Loucy (cell line): ENCODE measurements at regions not wholly inside any gene's neighbourhood (a gene's known extent, or its start where the extent isn't known, plus 50 kb on each side); places are given as distances from the start of the nearest gene placed in this dataset.

ENCODE experiments used
- H2AFZ ChIP-seq: fragments of 200-600 bp; sonication (generic); 2 replicates; pipeline ENCODE4 v1.6.0; 2016; ENCODE audit warnings: antibody characterized with exemption, mild to moderate bottlenecking, low read length, moderate library complexity
- H3F3A ChIP-seq: fragments of 200-600 bp; 2 replicates; pipeline ENCODE4 v1.6.0; 2016; ENCODE audit warnings: antibody characterized with exemption, low read depth, mild to moderate bottlenecking
- H3K27me3 ChIP-seq: fragments of 200-600 bp; sonication (generic); 2 replicates; pipeline ENCODE4 v1.6.1; 2014; ENCODE audit warnings: low read length, mild to moderate bottlenecking; ENCODE audit not compliant: insufficient read depth, poor library complexity, severe bottlenecking
- H3K36me3 ChIP-seq: fragments of 200-600 bp; sonication (generic); 2 replicates; pipeline ENCODE4 v1.6.1; 2016; ENCODE audit warnings: low read length; ENCODE audit not compliant: insufficient read depth
- H3K4me1 ChIP-seq: fragments of 200-600 bp; sonication (generic); 2 replicates; pipeline ENCODE4 v1.5.1; 2014; ENCODE audit warnings: low read length, mild to moderate bottlenecking; ENCODE audit not compliant: insufficient read depth, poor library complexity, severe bottlenecking
- H3K4me2 ChIP-seq: fragments of 200-600 bp; sonication (generic); 2 replicates; pipeline ENCODE4 v1.6.0; 2014; ENCODE audit warnings: antibody characterized with exemption, low read length, low read depth, mild to moderate bottlenecking; ENCODE audit not compliant: poor library complexity, severe bottlenecking
- H3K4me3 ChIP-seq: fragments of 200-600 bp; sonication (generic); 2 replicates; pipeline ENCODE4 v1.5.1; 2014; ENCODE audit warnings: low read length, mild to moderate bottlenecking, mixed read lengths; ENCODE audit not compliant: poor library complexity, severe bottlenecking
- H3K79me2 ChIP-seq: fragments of 200-600 bp; sonication (generic); 2 replicates; pipeline ENCODE4 v1.6.1; 2014; ENCODE audit warnings: low read length; ENCODE audit not compliant: insufficient read depth
- H3K9ac ChIP-seq: fragments of 200-600 bp; sonication (generic); 2 replicates; pipeline ENCODE4 v1.6.0; 2014; ENCODE audit warnings: mild to moderate bottlenecking, low read depth, low read length, moderate library complexity; ENCODE audit not compliant: poor library complexity, severe bottlenecking
- H3K9me2 ChIP-seq: fragments of 200-600 bp; sonication (generic); replicated peaks from 2 replicates; pipeline ENCODE4 v1.6.1; 2016; ENCODE audit warnings: low read depth, low read length, mixed read lengths
- H3K9me3 ChIP-seq: fragments of 200-600 bp; sonication (generic); 2 replicates; pipeline ENCODE4 v1.6.1; 2014; ENCODE audit warnings: mild to moderate bottlenecking, antibody characterized with exemption, low read length, low read depth; ENCODE audit not compliant: insufficient read depth
- H4K20me1 ChIP-seq: fragments of 200-600 bp; sonication (generic); 2 replicates; pipeline ENCODE4 v1.6.0; 2014; ENCODE audit warnings: antibody characterized with exemption, low read length, mild to moderate bottlenecking; ENCODE audit not compliant: insufficient read depth, poor library complexity, severe bottlenecking
- EZH2phosphoT487 ChIP-seq: fragments of 200-600 bp; IDR thresholded peaks from 2 replicates; pipeline ENCODE4 v1.6.1; 2018; ENCODE audit warnings: antibody characterized with exemption, mild to moderate bottlenecking, moderate library complexity, borderline replicate concordance
- TF ChIP-seq, protein P1 (sequence below): fragments of 200-600 bp; sonication (generic); conservative IDR thresholded peaks from 2 replicates; pipeline ENCODE4 v1.5.1; 2014; ENCODE audit warnings: mild to moderate bottlenecking, antibody characterized with exemption, low read length

DNA sequence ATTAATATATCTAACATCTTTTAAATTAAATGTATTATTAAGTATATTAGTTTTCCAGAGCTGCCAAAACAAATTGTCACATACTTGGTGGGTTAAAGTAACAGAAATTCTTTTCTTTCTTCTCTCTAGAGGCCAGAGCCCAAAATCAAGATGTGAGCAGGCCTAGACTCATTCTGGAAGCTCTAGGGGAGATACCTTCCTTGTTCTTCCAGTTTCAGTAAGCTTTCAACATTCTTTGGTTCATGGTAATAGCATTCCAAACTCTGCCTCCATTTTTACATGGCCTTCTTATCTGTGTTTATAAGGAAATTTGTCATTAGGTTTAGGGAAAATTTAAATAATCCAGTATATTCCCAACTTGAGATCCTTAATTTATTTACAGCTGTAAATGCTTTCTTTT, 1054.6 kb upstream of the GBE1 start:
- no peaks in the 10 kb centered on the region for H3K9me2 ChIP-seq
- H3K36me3 ChIP-seq, result no peaks in the 10 kb centered on the region
- H3K9ac ChIP-seq, result no peak overlapping the region
- no peak overlapping the region for H2AFZ ChIP-seq
- H3F3A ChIP-seq, result no peaks in the 10 kb centered on the region
- H3K9me3 ChIP-seq, result no peaks in the 10 kb centered on the region; the same call in 1 of the 2 replicates
- H3K27me3 ChIP-seq, result no peaks in the 10 kb centered on the region
- no peaks in the 10 kb centered on the region for H3K79me2 ChIP-seq
- H4K20me1 ChIP-seq, result no peaks in the 10 kb centered on the region
- H3K4me3 ChIP-seq, result no peak overlapping the region
- no peak for TF ChIP-seq EZH2phosphoT487
- TF ChIP-seq, protein P1, sequence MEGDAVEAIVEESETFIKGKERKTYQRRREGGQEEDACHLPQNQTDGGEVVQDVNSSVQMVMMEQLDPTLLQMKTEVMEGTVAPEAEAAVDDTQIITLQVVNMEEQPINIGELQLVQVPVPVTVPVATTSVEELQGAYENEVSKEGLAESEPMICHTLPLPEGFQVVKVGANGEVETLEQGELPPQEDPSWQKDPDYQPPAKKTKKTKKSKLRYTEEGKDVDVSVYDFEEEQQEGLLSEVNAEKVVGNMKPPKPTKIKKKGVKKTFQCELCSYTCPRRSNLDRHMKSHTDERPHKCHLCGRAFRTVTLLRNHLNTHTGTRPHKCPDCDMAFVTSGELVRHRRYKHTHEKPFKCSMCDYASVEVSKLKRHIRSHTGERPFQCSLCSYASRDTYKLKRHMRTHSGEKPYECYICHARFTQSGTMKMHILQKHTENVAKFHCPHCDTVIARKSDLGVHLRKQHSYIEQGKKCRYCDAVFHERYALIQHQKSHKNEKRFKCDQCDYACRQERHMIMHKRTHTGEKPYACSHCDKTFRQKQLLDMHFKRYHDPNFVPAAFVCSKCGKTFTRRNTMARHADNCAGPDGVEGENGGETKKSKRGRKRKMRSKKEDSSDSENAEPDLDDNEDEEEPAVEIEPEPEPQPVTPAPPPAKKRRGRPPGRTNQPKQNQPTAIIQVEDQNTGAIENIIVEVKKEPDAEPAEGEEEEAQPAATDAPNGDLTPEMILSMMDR, result no peak
- H3K4me2 ChIP-seq, result no peak overlapping the region
- no peaks in the 10 kb centered on the region for H3K4me1 ChIP-seq

DNA sequence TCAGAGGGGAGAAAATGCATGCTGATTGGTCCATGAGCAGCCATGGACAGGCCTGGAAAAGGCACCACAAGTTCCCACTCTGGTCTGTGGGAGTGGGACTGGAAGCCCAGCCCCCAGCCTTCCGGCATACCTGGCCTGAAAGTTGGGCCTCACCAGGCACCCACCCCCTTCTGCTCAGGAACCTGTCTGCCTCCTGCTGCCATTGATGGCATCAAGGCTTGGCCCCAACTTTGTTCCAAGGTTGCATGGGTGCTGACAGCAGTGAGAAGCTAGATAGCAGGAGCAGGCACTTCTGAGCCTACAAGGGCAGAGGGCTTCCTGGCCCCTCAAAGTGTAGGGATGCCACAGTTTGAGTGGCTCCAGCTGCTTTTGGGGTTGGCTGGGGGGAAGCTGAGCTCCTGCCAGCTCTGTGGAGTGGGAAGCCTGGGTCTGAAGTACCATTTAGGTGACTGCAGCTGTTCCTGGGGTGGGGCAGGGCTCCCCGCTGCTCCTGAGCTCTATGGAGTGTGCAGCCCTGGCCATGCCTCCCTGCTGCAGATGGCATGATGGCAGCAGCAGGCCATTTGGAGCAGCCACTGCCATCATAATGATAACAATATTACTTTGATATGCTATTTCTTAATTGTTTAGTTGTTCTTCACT, 1054.1 kb upstream of the GBE1 start:
- H3K4me3 ChIP-seq, result no peak overlapping the region
- H3K4me2 ChIP-seq, result no peak overlapping the region
- no peak overlapping the region for H2AFZ ChIP-seq
- no peak overlapping the region for H3K9ac ChIP-seq
- no peaks in the 10 kb centered on the region for H3K79me2 ChIP-seq
- TF ChIP-seq, protein P1, result no peak
- TF ChIP-seq EZH2phosphoT487, result no peak
- H3K36me3 ChIP-seq, result no peaks in the 10 kb centered on the region
- H3K9me2 ChIP-seq, result no peaks in the 10 kb centered on the region
- H3K4me1 ChIP-seq, result no peaks in the 10 kb centered on the region
- no peaks in the 10 kb centered on the region for H3F3A ChIP-seq
- no peaks in the 10 kb centered on the region for H4K20me1 ChIP-seq
- H3K27me3 ChIP-seq, result no peaks in the 10 kb centered on the region
- no peaks in the 10 kb centered on the region; the same call in 1 of the 2 replicates for H3K9me3 ChIP-seq

DNA sequence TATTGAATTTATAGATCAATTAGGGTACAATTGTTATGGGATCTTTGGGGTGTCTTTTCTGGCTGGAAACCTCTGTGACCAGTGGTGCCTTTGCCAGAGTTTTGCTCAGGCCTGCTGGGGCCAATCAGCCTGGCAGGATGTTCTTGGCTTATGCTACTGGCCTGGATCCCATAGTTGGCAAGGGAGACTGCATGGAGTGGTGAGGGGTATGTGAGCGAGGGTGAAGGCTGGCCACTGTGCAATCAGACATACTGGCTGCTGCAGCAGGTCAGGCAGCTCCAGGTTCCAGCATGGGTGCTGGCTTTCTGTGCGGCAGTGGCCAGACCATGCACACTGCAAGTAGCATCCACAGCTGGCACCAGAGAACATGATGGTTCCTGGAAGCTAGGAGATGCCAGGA, 1053.2 kb upstream of the GBE1 start:
- H3K36me3 ChIP-seq, result no peaks in the 10 kb centered on the region
- H3K79me2 ChIP-seq, result no peaks in the 10 kb centered on the region
- H3K4me3 ChIP-seq, result no peak overlapping the region
- H4K20me1 ChIP-seq, result no peaks in the 10 kb centered on the region
- no peaks in the 10 kb centered on the region for H3F3A ChIP-seq
- no peaks in the 10 kb centered on the region for H3K27me3 ChIP-seq
- no peak for TF ChIP-seq EZH2phosphoT487
- TF ChIP-seq, protein P1, result no peak
- H3K9me3 ChIP-seq, result no peaks in the 10 kb centered on the region; the same call in 1 of the 2 replicates
- no peak overlapping the region for H3K9ac ChIP-seq
- H3K4me1 ChIP-seq, result no peaks in the 10 kb centered on the region
- H3K4me2 ChIP-seq, result no peak overlapping the region
- H2AFZ ChIP-seq, result no peak overlapping the region
- H3K9me2 ChIP-seq, result no peaks in the 10 kb centered on the region
